H1 (cell line): ENCODE measurements at regions not wholly inside any gene's neighbourhood (a gene's known extent, or its start where the extent isn't known, plus 50 kb on each side); places are given as distances from the start of the nearest gene placed in this dataset.

Experiments used
- BRCA1 ChIP-seq: IDR thresholded peaks from 2 replicates; pipeline ENCODE4 v1.6.1; 2012; ENCODE audit warnings: low read depth, low read length, improper control_type of control experiment
- CHD1 ChIP-seq: IDR thresholded peaks from 2 replicates; pipeline ENCODE4 v1.6.1; 2012; ENCODE audit warnings: low read depth, low read length, improper control_type of control experiment
- RBBP5 ChIP-seq: IDR thresholded peaks from 2 replicates; pipeline ENCODE4 v1.7.1; 2012; ENCODE audit warnings: low read depth, mild to moderate bottlenecking, inconsistent platforms, low read length, moderate library complexity, borderline replicate concordance
- SAP30 ChIP-seq: fragments of 300-600 bp; sonication (generic); IDR thresholded peaks from 2 replicates; pipeline ENCODE4 v1.7.1; 2012; ENCODE audit warnings: low read length, moderate library complexity, mild to moderate bottlenecking, inconsistent platforms; ENCODE audit not compliant: insufficient read depth, insufficient replicate concordance
- SUZ12 ChIP-seq: fragments of 200-600 bp; sonication (generic); IDR thresholded peaks from 2 replicates; pipeline ENCODE4 v1.6.1; 2012; ENCODE audit warnings: mild to moderate bottlenecking, inconsistent platforms, low read length, moderate library complexity, mixed read lengths
- TAF7 ChIP-seq: optimal IDR thresholded peaks from 2 replicates; pipeline ENCODE3; 2011; ENCODE audit warnings: low read depth, mild to moderate bottlenecking, inconsistent platforms, low read length, moderate library complexity, borderline replicate concordance
- ZNF274 ChIP-seq: IDR thresholded peaks from 2 replicates; pipeline ENCODE4 v1.7.0; 2012; ENCODE audit warnings: low read length, borderline replicate concordance; ENCODE audit errors: extremely low read depth

DNA sequence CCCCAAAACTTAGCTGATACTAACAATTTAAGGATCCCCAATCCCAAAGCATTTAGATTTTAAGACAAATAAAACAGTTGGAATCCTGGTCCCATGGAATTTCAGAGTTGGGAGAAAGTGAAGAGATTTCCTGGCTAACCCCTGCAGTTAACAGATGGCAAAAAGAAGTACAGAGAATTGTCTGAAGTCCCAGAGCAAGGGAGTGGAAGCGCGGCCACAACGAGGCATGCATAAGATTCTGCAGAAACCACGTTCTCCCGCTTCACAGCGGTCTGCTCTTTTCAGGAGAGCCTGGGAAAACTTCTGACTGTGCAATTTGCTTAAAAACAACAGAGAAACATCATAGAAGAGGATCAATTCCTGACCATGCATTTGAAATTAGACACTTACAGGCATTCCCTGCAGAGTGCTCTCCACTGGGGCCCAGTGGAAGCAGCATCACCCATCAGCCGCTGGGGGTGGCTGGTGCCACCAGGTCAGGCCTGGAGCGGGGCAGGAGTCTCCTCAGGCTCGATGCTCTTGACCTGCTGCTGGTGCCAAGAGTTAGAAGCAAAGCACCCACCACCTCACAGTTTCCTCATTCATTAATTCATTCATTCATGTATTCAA lies 226.7 kb upstream of the POU3F1 start (continued):
- TF ChIP-seq ZNF274 = no peak
- no peak for TF ChIP-seq BRCA1
- TF ChIP-seq RBBP5 = no peak
- TF ChIP-seq CHD1 = no peak
- no peak for TF ChIP-seq SAP30
- TF ChIP-seq TAF7 = no peak
- no peak for TF ChIP-seq SUZ12
